NCI-H1694 (cell line): ENCODE measurements at regions not wholly inside any gene's neighbourhood (a gene's known extent, or its start where the extent isn't known, plus 50 kb on each side); places are given as distances from the start of the nearest gene placed in this dataset.

Experiments used
- DNase-seq: peaks from one replicate; lab custom pipeline; 2025; lab: John Stamatoyannopoulos, UW

DNA sequence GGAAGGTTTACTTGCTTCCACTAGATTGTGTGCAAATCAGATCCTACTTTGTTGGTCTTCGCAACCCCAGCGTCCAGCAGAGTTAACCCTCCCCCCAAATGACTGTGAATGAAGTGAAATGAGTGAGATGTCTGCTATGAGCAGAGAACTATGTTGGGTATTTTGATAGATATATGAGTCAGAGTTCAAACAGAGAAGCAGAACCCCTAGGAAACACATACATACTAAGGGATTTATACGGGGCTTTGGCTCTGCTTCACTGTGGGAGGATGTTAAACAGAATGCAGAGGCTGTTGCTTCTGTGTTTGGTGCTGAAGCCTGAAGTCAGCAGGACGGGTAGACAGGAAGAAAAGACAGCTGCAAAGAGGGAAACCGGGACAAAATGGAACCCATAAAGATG lies 197.0 kb downstream of the MZT1 start:
- no peak for DNase-seq

DNA sequence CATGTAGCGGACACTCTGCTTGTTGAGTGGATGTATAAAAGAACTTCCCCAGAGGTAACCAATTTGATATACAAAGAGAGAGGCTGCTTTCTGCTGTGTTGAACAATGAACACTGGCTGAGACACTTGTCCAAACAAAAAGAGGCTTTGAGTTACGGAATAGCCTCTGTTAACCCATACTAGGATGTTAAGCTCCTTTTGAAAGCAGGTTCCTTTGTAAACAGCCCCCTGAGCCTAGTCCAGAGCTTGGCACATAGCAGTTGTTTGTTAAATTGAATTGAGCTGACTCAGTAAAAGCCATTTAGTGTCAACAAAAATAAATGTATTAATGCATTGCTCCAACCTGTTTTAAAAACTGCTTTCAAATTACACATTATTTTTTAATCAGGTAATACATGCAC lies 200.1 kb downstream of the MZT1 start:
- no peak for DNase-seq

DNA sequence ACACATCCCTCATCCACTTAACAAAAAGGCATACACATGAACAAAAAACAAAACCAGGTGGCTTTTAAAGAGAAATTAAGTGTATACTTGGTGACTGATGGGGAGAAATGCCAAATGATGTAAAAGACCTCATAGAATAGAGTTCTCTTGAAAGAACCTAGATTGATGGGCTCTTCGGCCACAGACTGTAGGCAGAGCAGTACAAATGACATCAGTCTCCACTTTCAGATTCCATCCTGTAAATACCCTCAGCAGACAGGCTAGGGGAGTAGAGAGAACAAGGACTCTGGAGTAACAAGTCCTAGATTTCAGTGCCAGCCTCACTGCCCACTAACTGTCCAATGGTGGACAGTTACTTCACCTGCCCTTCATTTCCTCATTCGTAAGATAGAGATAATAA lies 203.8 kb downstream of the MZT1 start:
- DNase-seq: no peak

DNA sequence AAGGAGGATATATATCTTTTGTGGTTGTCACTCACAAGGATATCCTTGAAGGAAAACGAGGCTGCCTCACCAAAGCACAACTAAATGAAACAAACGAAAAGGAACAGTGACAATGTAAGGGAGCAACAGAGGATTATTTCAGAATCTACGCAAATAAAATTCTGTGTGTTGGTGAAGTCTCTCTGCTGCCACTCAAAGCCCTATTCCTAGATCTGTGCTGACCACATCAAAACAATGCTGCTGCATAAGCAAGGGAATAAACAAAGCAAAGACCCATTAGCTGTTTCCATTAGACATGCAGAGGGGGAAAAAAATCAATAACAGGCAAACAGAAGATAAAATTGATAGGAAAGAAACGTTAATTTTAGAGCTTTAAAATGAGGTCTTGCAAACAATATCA lies 204.4 kb downstream of the MZT1 start:
- no peak for DNase-seq

DNA sequence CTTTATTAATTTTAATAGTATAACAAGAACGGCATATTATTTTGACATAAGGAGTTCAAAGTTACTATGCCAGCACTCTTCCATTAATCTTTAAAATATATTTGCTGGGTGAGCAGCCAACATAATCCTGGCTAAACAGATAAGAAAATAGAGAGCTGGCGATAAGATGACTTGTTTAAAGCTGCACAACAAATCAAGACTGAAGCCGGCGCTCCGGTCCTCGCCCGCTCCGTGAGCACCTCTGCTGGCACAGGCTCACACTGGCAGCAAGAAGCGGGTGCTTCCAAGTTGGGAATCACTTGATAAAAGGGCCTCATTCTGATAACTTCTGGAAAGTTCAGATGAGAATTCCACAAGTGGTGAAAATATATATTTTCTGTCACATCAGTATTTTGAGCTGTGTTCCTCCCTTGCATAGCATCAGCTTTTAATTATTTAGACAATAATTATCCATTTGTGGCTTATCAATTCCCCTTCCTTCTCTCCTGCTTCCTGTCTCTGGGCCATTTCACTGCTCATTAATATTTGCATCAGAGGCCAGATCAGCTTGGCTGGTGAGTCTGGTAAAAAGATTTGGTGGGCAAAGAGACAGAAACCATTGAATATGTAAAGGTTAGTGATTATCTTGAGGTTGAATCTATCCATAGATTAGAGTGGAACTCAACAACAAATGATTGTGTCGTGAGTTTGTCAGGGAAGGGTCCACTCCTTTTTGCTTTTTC lies 205.3 kb downstream of the MZT1 start:
- no peak for DNase-seq

DNA sequence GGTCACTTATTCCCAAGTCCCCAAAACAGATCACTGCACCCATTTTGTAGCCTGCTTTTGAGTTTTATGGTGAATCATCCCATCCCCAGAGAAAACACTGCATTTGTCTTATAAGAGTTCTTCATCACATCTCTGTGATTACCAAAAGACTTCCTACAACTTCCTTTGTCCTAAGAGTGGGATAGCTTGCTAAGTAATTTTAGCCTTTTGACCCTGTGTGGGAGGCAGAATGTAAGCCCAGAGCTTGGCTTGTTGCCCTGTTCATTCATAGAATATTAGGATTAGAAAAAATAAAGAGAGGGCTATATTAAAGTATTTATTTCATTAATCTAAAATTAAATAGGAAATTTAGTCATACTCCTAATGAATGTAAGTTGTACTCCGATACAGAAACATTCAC lies 213.3 kb downstream of the MZT1 start:
- no peak for DNase-seq

DNA sequence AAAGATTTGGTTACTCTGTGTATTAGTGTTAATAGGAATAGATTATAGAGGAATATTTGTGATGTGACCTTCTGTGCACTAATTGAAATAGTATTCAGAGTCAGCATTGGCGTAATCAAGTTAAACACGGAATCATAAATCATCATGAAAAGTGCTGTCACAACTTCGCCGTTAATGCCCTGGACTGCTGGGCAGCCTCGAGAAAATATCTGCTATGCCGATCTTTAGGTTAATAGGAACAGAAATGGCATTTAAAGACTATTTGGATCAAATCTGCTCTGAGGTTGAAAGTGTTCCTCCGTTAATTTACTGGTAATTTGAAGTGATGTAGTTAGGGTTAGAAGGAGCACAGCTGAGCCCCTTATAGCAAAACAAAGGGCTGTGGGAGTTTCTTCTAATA lies 219.0 kb downstream of the MZT1 start:
- DNase-seq: no peak

DNA sequence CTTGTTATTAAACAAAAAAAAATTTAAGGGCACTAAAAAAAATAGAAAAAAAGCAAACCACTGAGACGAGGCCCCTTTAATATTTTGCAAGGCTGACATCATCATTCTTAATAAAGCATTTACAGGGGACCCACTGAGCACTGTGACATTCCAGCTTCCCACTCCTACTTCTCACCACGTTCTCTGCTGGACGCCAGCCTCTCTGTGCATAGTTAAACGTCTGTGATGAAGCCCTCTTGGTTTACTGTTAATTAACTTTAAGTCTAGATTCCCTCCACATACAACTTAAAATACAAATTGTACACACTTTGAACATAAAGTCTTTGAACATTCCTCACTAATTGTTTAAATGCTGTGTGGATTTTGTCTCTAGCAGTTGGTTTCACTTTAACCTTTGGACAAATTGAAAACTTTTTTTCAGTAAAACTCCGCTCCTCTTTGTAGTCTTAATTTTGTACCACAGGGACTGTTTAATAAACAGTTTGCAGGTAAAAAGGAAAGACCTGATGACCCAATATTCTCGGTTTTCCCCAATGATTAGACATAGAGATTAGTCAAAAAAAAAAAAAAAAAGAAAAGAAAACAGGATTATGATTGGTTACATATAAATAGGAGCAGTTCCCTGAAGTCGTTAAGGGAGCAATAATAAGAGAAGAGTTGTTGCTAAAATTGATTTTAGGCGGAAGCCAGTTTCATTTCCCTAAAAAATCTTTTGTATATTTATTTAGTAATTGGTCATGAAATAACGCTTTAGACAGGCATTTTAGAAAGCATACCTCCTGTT lies 219.8 kb downstream of the MZT1 start:
- no peak for DNase-seq

DNA sequence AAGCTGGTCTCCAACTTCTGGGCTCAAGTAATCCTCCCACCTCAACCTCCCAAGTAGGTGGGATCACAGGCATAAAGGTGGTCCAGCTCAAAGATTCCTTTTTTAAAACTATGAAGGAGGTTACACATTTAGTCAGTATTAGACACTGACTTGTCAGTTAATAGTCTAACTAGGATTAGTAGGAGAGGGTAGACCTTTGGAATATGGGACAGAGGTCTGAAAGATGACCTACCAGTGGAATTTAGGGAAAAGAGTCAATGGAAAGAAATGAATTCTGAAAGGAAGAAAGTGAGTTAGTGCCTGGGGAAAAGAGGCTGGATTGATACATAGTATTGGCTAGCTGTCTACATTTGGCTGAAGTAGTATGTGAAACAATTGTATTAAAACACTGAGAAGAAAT lies 220.7 kb downstream of the MZT1 start:
- DNase-seq: no peak

DNA sequence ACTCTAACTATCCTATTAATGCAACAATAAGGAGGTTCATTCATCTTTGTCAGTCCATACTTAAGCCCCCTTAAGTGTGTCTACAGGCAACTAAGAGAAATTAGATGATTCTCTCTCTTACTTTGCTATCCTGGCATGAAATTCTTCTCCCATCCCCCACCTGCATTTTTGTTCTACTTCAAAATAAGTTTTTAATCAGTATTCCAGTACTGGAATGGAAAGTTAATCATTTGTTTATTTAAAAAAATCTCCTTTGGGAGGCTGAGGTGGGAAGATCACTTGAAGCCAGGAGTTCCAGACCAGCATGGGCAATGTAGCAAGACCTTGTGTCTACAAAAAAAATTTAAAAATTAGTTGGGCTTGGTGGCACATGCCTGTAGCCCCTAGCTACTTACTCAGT lies 222.1 kb downstream of the MZT1 start:
- no peak for DNase-seq

DNA sequence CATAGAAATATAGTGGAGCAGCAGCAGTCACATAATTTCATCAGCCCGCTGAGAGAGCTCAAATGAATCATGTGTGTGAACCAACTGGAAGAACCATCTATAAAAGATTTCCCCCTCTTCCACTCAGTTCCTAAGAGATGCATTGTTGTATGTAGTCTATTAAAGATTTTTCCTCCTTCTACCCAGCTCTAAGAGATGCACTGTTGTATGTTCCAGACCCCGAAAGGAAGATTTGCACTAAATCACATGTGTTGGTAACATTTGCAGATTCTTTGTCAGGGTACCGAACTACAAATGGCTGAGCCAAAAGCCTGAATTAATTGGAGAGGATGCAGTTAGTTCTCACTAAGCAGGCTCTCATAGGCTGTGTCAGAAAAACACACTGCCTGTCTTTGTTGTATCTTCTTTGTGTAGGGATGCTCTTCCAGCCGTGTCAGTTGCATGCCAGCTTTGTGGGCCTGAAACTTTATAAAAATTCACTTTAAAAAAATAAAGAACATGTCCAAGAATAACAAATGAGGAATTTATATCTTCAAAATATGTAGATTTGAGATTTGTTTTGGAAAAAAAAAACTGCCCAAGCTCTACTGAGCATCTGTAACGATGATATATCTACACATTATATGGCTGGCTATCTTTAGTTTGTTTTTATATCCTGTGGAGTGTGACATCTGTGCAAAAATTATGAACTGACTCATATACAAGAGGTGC lies 223.1 kb downstream of the MZT1 start:
- no peak for DNase-seq

DNA sequence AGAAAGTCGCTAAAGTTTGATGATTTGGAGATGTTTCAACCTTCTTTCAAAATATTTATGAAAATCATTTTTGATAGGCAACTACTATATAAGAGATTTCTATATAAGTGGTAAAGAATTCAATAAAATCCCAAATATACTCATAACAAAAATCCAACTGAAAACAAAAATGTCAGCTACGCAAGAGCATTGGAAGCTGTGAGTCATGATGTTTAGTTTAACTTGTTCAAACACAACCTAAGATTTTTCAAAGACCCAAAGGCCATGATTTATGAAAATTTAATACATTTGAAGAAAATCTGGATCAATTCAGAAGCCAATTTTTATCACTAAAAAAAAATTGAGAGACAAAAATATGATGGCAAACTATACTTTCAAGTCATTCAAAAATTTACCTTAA lies 226.6 kb downstream of the MZT1 start:
- no peak for DNase-seq

DNA sequence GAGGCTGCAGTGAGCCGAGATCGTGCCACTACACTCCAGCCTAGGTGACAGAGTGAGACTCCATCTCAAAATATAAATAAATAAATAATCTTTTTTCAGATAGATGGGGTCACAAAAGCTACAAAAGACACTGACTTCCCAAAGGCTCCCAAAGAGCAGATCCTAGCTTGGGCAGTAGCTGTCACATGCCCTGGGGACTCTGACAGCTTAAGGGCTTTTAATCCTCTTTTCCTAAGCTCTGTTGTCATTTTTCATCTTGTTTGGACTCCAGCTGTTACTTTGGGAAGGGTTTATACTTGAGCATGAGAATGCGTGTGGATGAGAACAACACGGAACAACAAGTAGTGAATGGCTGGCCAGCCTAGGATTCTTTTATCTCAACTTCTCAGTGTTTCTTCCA lies 231.7 kb downstream of the MZT1 start:
- no peak for DNase-seq

DNA sequence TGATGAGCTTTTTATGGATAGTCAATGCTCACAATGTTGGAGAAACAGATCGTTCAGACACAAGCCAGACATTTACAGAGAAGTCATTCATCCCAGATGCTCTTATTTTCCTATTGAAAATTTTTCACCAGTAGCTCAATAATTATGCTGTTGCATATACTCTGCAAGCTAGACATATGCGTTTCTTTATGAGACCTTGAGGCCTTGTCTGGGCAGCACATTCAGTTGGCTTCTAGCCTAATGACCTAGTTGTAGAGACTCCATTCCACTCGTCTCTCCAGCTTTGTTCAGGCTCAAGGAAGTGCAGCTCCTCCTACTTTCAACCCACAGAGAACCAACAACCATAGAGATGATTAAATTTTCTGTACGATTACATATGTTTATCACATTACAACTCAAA lies 237.7 kb downstream of the MZT1 start:
- no peak for DNase-seq

DNA sequence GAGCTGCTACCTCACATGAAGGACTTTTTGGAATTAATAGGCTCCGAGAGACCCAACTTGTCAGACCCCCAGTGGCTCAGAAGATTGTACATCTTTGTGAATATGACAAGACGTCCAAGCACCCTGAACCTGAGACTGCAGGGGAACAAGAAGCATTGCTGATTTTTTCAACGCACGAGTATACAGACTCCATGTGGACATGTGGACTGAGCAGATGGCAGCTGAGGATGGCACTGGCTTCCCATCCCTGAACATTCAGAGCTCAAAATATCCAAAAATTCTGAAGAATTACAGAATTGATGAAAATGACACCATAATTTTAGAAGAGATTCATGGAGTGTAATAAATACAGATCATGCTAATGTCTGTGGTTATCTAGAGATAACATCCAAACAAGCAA lies 254.1 kb downstream of the MZT1 start:
- DNase-seq: no peak

DNA sequence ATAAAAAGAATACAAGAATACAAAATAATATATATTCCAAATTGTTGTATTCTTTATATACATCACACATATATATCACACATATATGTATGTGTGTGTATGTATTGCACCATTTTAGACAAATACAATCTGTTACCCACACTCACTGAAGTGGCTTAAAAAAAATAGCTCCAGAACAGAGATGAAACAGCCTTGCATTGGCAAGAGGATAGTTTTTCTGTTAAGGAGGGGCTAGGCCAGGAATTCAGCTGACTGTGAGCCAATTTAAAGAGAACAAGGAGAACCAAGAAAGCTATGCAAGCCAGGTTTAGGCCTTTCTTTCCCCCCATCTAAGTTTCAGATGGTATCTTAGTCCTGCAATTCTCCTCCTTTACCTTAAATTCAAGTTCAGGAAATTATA lies 257.5 kb downstream of the MZT1 start:
- DNase-seq: no peak

DNA sequence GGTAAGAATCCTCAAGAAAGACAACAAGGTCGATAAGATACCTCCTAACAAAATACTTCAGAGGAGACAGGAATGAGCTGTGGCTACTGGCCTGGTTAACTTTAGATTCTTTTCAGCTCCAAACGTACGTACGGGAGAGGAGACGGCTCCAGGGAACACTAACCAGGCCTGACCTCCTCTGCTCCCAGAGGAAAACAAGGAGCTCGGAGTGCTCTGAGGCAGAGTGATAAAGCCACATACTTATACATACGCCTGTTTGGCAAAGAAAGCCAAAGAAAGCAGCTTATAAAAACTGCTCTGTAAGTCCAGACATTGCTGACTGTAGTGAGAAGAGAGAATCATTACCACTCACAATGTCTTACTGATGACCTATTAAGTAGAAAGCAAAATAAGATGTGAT lies 263.9 kb downstream of the MZT1 start:
- DNase-seq: no peak

DNA sequence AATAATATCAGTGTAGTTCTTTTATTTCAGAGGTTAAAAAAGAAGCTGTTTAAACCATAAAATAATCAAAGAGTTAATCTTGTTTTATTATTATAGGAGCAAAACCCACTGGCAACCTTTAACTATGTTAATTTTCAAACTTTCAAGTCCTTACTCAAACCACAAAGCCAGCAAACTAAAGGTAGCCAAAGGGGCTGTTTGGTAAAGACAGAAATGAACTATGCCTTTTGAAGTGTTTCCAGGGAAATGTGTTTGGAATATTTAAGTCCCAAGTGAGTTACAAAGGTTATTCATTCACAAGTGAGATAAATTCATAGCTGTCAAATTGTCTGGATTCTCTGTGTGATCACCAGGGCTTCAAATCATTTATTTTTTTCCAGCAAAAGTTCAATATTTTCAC lies 264.7 kb downstream of the MZT1 start:
- no peak for DNase-seq

DNA sequence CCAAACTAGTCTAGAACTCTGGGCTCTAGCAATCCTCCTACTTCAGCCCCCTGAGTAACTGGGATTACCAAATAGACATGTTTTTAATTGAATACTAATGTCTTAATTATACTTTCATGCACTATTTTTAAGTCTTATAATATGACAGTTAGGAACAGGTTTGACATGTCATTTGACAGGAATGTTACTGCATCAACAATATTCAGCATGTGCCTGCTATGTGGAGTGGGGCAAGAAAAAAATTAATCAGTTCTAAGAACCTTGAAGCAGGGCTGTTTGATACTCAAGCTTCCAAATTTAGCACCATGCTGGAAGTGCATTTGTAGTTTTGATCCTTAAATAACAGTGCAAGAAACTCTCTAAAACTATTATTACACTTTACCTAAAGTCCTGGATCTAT lies 265.3 kb downstream of the MZT1 start:
- no peak for DNase-seq

DNA sequence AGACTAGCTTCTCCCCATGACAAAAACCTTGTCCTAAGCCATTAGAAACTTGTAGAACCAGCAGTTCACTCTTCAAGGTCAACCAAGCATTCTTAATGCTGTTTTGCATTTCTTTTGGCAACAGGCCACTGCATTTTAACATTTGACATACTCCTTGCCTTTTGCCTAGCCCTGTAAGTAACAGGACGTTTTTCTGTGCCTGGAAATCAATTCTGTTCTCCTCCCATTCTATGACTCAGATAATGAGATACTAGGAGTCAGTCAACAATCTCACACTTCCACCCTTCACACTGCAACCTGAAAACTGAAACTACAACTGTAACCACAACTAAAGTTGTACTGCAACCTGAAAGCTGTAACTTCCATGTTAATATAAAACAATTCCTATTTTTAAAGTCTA lies 268.7 kb downstream of the MZT1 start:
- no peak for DNase-seq

DNA sequence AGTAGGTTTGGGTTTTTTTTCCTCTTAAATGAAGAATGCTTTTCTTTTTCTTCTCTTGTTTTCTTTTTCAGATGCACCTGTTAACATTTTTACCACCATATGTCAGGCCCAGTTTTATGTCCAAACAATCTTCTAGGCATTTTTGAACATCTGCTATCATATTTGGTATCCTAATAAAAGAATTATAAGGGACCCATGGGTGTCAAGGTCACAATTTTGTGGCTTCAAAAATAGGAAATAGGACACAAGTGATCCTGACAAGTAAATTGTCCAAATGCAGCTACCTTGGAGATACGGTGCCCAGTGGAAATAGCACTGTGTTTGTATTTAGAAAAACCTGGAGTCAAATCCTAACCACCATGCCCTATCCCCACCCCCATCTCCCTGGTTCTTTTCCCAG lies 270.3 kb downstream of the MZT1 start:
- no peak for DNase-seq

DNA sequence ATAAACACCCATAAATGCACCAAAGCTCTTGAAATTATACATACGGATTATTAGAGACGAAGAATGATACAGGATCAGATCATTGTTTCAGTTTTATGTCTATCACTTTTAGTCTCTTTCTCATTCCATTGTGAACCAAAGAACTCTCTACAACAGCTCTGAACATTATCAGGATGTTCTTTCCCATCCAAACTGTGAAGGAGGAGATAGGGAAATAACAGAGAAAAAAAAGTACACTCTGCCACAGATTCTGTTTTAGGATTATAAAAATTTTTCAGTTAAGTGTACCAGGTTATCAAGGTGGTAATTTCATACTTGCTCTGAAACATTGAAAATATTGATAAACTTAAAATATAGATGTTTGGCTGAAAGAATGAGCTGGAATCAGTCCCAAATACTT lies 270.9 kb downstream of the MZT1 start:
- no peak for DNase-seq

DNA sequence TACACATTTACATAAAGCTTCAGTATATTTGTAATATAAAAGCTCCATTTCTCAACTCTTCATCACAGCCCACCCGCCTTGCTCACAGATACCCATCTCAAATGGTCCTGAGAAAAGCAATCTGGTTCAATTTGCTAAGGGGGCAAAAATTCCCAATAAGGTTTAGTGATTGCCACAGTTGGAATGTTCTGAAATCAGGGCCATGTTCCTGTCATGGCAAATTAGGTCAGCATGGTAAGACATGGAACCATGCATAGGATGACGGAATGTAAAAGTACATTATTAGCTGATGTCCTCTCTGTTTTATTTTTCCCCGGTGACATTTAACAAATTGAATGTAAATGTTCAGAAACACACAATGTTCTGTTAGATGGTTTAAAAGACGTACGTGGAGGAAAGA lies 274.3 kb downstream of the MZT1 start:
- DNase-seq: no peak
